Lower leg skin (tissue), 4 donors: ENCODE measurements at regions not wholly inside any gene's neighbourhood (a gene's known extent, or its start where the extent isn't known, plus 50 kb on each side); places are given as distances from the start of the nearest gene placed in this dataset.
"Not testable (repeated sequence)": the region's sequence is repeated elsewhere in the genome, so short reads cannot be mapped to it uniquely, and the experiment has no call there.

ENCODE experiments used
- DNase-seq, 2 donors: peaks; one replicate each; pipeline ENCODE4 v3.0.0-alpha.2; 2019; ENCODE audit warnings: low spot score in 2 of 2
- H3K4me3 ChIP-seq: fragments of 200-600 bp; sonication (generic); 2 replicates; pipeline ENCODE4 v1.5.1; 2017; ENCODE audit warnings: mild to moderate bottlenecking, low read depth; ENCODE audit not compliant: poor library complexity, severe bottlenecking
- CTCF ChIP-seq, 3 donors: fragments of 450-650 bp; IDR thresholded peaks; one replicate each; pipeline ENCODE4 v1.5.1; 2016; ENCODE audit warnings: antibody characterized with exemption in 3 of 3, mild to moderate bottlenecking in 3 of 3, moderate library complexity in 2 of 3
- POLR2A ChIP-seq, 2 donors: fragments of 450-650 bp; IDR thresholded peaks; one replicate each; pipeline ENCODE4 v1.6.1; 2016 to 2017; ENCODE audit warnings: antibody characterized with exemption in 2 of 2, mild to moderate bottlenecking in 1 of 2, moderate library complexity in 1 of 2
- WGBS, 2 donors: methylation state at CpG; one replicate each; pipeline ENCODE4 v1.1.5; 2018; 5-methylcytosine and 5-hydroxymethylcytosine counted together
- intact Hi-C: fragments of 100-400 bp; cut with DNase I; formaldehyde crosslinking; loops from one replicate; pipeline ENCODE4 v1.15.0; 2023; ENCODE audit warnings: low total_unique reads

- intact Hi-C loops: no loop called here
- no peak for TF ChIP-seq CTCF (IDR thresholded peaks at IDR 0.05)
- TF ChIP-seq POLR2A (IDR thresholded peaks at IDR 0.05): no peak
- no peak overlapping the region for H3K4me3 ChIP-seq
- 68 to 80% methylated on average over 2 of the region's 2 CpGs for WGBS, 2 donors
- DNase-seq: no peak
Measured at GRCh38 chr1:72433591-72433990, 151.3 kb upstream of the NEGR1 start.

- H3K4me3 ChIP-seq: no peak overlapping the region
- TF ChIP-seq CTCF (IDR thresholded peaks at IDR 0.05): no peak
- no peak for TF ChIP-seq POLR2A (IDR thresholded peaks at IDR 0.05)
- intact Hi-C loops: no loop called here
- DNase-seq: no peak
- 71 to 75% methylated on average over 5 of the region's 5 CpGs for WGBS, 2 donors
Measured at GRCh38 chr1:72432645-72433267, 150.4 kb upstream of the NEGR1 start.

- H3K4me3 ChIP-seq: no peak overlapping the region
- 83 to 89% methylated on average over 2 of the region's 2 CpGs for WGBS, 2 donors
- TF ChIP-seq POLR2A (IDR thresholded peaks at IDR 0.05) (no peak), CTCF (IDR thresholded peaks at IDR 0.05) (no peak)
- intact Hi-C loops: no loop called here
- DNase-seq: no peak
Measured at GRCh38 chr1:72431810-72432209, 149.5 kb upstream of the NEGR1 start.

- WGBS, 2 donors: 87 to 94% methylated on average over 7 of the region's 7 CpGs
- intact Hi-C loops, H3K4me3 ChIP-seq, DNase-seq: not testable (repeated sequence)
Measured at GRCh38 chr1:72428276-72428675, 145.9 kb upstream of the NEGR1 start.

- intact Hi-C loops: no loop called here
- DNase-seq: no peak
- TF ChIP-seq CTCF (IDR thresholded peaks at IDR 0.05): no peak
- TF ChIP-seq POLR2A (IDR thresholded peaks at IDR 0.05): no peak
- WGBS, 2 donors: 95 to 96% methylated on average over 18 of the region's 18 CpGs
- H3K4me3 ChIP-seq: no peak overlapping the region
Measured at GRCh38 chr1:72419229-72419628, 136.9 kb upstream of the NEGR1 start.

GRCh38 chr1:72412286-72412685 lies 129.9 kb upstream of the NEGR1 start:
- intact Hi-C loops: no loop called here
- no peak for DNase-seq
- TF ChIP-seq POLR2A (IDR thresholded peaks at IDR 0.05) (no peak), CTCF (IDR thresholded peaks at IDR 0.05) (no peak)
- H3K4me3 ChIP-seq: no peak overlapping the region
